GM23338 (cell line): ENCODE measurements at regions not wholly inside any gene's neighbourhood (a gene's known extent, or its start where the extent isn't known, plus 50 kb on each side); places are given as distances from the start of the nearest gene placed in this dataset.

Experiments used
- ATAC-seq: fragments of 200-7000 bp; cut with Tn5 transposase; 3 replicates; pipeline ENCODE4 v1.9.1; 2020
- DNase-seq: peaks from one replicate; pipeline ENCODE4 v3.0.0-alpha.2; 2015; ENCODE audit warnings: low spot score
- H2AFZ ChIP-seq: fragments of 200-600 bp; sonication (generic); 2 replicates; pipeline ENCODE4 v1.8.0; 2016; ENCODE audit warnings: antibody characterized with exemption, mild to moderate bottlenecking, moderate library complexity
- H3F3A ChIP-seq: fragments of 200-600 bp; sonication (generic); replicated peaks from 2 replicates; pipeline ENCODE4 v1.8.0; 2017; ENCODE audit warnings: antibody characterized with exemption, mixed run types, low read depth
- H3K27ac ChIP-seq: fragments of 200-600 bp; sonication (generic); 2 replicates; pipeline ENCODE4 v1.6.1; 2016; ENCODE audit warnings: low read depth
- H3K27me3 ChIP-seq: fragments of 200-600 bp; sonication (generic); 2 replicates; pipeline ENCODE4 v1.8.0; 2016; ENCODE audit warnings: mild to moderate bottlenecking, mixed run types, moderate library complexity; ENCODE audit not compliant: insufficient read depth
- H3K36me3 ChIP-seq: fragments of 200-600 bp; sonication (generic); 2 replicates; pipeline ENCODE4 v1.8.0; 2016; ENCODE audit warnings: mild to moderate bottlenecking; ENCODE audit not compliant: insufficient read depth
- H3K4me1 ChIP-seq: fragments of 200-600 bp; sonication (generic); 2 replicates; pipeline ENCODE4 v1.8.0; 2016; ENCODE audit warnings: mild to moderate bottlenecking, moderate library complexity; ENCODE audit not compliant: insufficient read depth
- H3K4me2 ChIP-seq: fragments of 200-600 bp; sonication (generic); 2 replicates; pipeline ENCODE4 v1.7.1; 2017; ENCODE audit warnings: mixed run types
- H3K4me3 ChIP-seq: fragments of 200-600 bp; sonication (generic); 2 replicates; pipeline ENCODE4 v1.6.1; 2016; ENCODE audit warnings: mixed run types
- H3K79me2 ChIP-seq: fragments of 200-600 bp; sonication (generic); replicated peaks from 2 replicates; pipeline ENCODE4 v1.8.0; 2017; ENCODE audit warnings: mild to moderate bottlenecking; ENCODE audit not compliant: insufficient read depth
- H3K9me2 ChIP-seq: fragments of 200-600 bp; sonication (generic); 2 replicates; pipeline ENCODE4 v1.8.0; 2017; ENCODE audit not compliant: insufficient read depth
- H4K20me1 ChIP-seq: fragments of 200-600 bp; sonication (generic); replicated peaks from 2 replicates; pipeline ENCODE4 v1.8.0; 2017; ENCODE audit warnings: mild to moderate bottlenecking; ENCODE audit not compliant: insufficient read depth
- H3K27ac Mint-ChIP-seq: 2 replicates; pipeline ENCODE4 v1.8.0; 2020; ENCODE audit warnings: inconsistent platforms, mild to moderate bottlenecking, moderate library complexity, mixed read lengths
- H3K27me3 Mint-ChIP-seq: 3 replicates; pipeline ENCODE4 v1.8.0; 2022; ENCODE audit warnings: low read depth, mild to moderate bottlenecking, moderate library complexity, mixed read lengths, inconsistent platforms; ENCODE audit not compliant: insufficient read depth, poor library complexity
- H3K36me3 Mint-ChIP-seq: 3 replicates; pipeline ENCODE4 v1.8.0; 2021; ENCODE audit warnings: low read depth, mild to moderate bottlenecking, inconsistent platforms, moderate library complexity, mixed read lengths
- H3K4me1 Mint-ChIP-seq: 3 replicates; pipeline ENCODE4 v1.8.0; 2020; ENCODE audit warnings: mild to moderate bottlenecking, inconsistent platforms, mixed read lengths
- H3K4me3 Mint-ChIP-seq: 3 replicates; pipeline ENCODE4 v1.8.0; 2021; ENCODE audit warnings: moderate library complexity, mild to moderate bottlenecking, inconsistent platforms, mixed read lengths
- H3K9me3 Mint-ChIP-seq: 3 replicates; pipeline ENCODE4 v1.8.0; 2020; ENCODE audit warnings: moderate library complexity, mild to moderate bottlenecking, inconsistent platforms, mixed read lengths
- CREB1 ChIP-seq: fragments of 250-450 bp; sonication (Bioruptor Pico); IDR thresholded peaks from 2 replicates; pipeline ENCODE4 v1.5.0; 2020; ENCODE audit warnings: low read depth, mild to moderate bottlenecking, moderate library complexity
- CTCF ChIP-seq, 2 experiments: fragments of 200-600 bp in 1 of 2; sonication (generic) in 1 of 2; conservative IDR thresholded peaks; 2 replicates each; pipeline versions ENCODE4 v1.5.1 to v1.6.1; 2016 to 2017; ENCODE audit warnings: antibody characterized with exemption in 2 of 2, low read depth in 2 of 2, mild to moderate bottlenecking in 2 of 2, moderate library complexity in 1 of 2
- ETS1 ChIP-seq: IDR thresholded peaks from 2 replicates; pipeline ENCODE4 v1.6.1; 2016; ENCODE audit warnings: antibody characterized with exemption
- EZH2 ChIP-seq: fragments of 200-600 bp; sonication (generic); IDR thresholded peaks from one replicate; pipeline ENCODE4 v1.8.0; 2017; ENCODE audit warnings: antibody characterized with exemption, mild to moderate bottlenecking, low read depth; ENCODE audit not compliant: unreplicated experiment
- EZH2phosphoT487 ChIP-seq: fragments of 200-600 bp; sonication (generic); IDR thresholded peaks from one replicate; pipeline ENCODE4 v1.8.1; 2018; ENCODE audit warnings: antibody characterized with exemption; ENCODE audit not compliant: unreplicated experiment
- JUNB ChIP-seq: IDR thresholded peaks from one replicate; pipeline ENCODE4 v1.6.1; 2016; ENCODE audit warnings: antibody characterized with exemption; ENCODE audit not compliant: unreplicated experiment
- NANOG ChIP-seq: IDR thresholded peaks from 2 replicates; pipeline ENCODE4 v1.6.1; 2016; ENCODE audit warnings: antibody characterized with exemption, borderline replicate concordance
- POLR2AphosphoS5 ChIP-seq: IDR thresholded peaks from 2 replicates; pipeline ENCODE4 v1.6.1; 2016; ENCODE audit warnings: antibody characterized with exemption, low read depth
- REST ChIP-seq: IDR thresholded peaks from one replicate; pipeline ENCODE4 v1.6.1; 2018; ENCODE audit warnings: antibody characterized with exemption; ENCODE audit not compliant: unreplicated experiment
- STAT1 ChIP-seq: IDR thresholded peaks from one replicate; pipeline ENCODE4 v1.6.1; 2016; ENCODE audit warnings: antibody characterized with exemption; ENCODE audit not compliant: unreplicated experiment
- ZNF114 ChIP-seq: fragments of 250-450 bp; sonication (Bioruptor Pico); IDR thresholded peaks from 2 replicates; pipeline ENCODE4 v1.5.0; 2020; ENCODE audit warnings: mild to moderate bottlenecking, moderate library complexity
- ZNF331 ChIP-seq: fragments of 250-450 bp; sonication (Bioruptor Pico); IDR thresholded peaks from 2 replicates; pipeline ENCODE4 v1.5.0; 2020; ENCODE audit warnings: low read depth, mild to moderate bottlenecking, moderate library complexity
- ZNF462 ChIP-seq: fragments of 250-450 bp; sonication (Bioruptor Pico); IDR thresholded peaks from 2 replicates; pipeline ENCODE4 v1.5.0; 2020; ENCODE audit warnings: mild to moderate bottlenecking, moderate library complexity

GRCh38 chr7:42686594-42687156, 225.2 kb downstream of the C7orf25 start:
- no peaks in the 10 kb centered on the region for H3K79me2 ChIP-seq
- no peaks in the 10 kb centered on the region for H4K20me1 ChIP-seq
- H3K36me3 ChIP-seq, result 0 out of 2 replicates have a peak, but pooled peaks cover under 1% of the 10 kb centered on the region
- no peak overlapping the region for H3K27ac ChIP-seq
- no peak overlapping the region for H3K4me3 ChIP-seq
- peak overlapping the region; percentile 11; the same call in 2 of the 3 replicates for H3K4me3 Mint-ChIP-seq
- no peak overlapping the region for H3K27ac Mint-ChIP-seq
- H3K36me3 Mint-ChIP-seq, result no peaks in the 10 kb centered on the region
- DNase-seq (peak; percentile 95), ATAC-seq (peak; percentile 91)
- peaks cover 4% of the 10 kb centered on the region; the same call in 1 of the 2 replicates for H3K9me2 ChIP-seq
- H3F3A ChIP-seq, result no peaks in the 10 kb centered on the region
- peaks cover 7% of the 10 kb centered on the region for H3K27me3 Mint-ChIP-seq
- peaks cover 24% of the 10 kb centered on the region for H3K27me3 ChIP-seq
- TF ChIP-seq NANOG (peak; percentile 72; the same call in 1 of the 2 replicates), EZH2 (no peak), CTCF (conservative IDR thresholded peaks at IDR 0.05; ENCODE audit: low read depth in 2 of 2) (no peak), CREB1 (CRISPR knock-in tag) (no peak), ZNF114 (no peak), POLR2AphosphoS5 (no peak), JUNB (no peak), STAT1 (no peak), EZH2phosphoT487 (no peak), REST (no peak), ZNF462 (CRISPR knock-in tag) (peak; percentile 83; the same call in 1 of the 2 replicates), ETS1 (no peak), ZNF331 (no peak)
- H3K4me2 ChIP-seq, result peak overlapping the region; percentile 30
- peaks cover 41% of the 10 kb centered on the region for H3K4me1 Mint-ChIP-seq
- no peaks in the 10 kb centered on the region for H3K9me3 Mint-ChIP-seq
- peaks cover 37% of the 10 kb centered on the region for H3K4me1 ChIP-seq
- no peak overlapping the region for H2AFZ ChIP-seq
